ENCODE measurements at regions not wholly inside any gene's neighbourhood (a gene's known extent, or its start where the extent isn't known, plus 50 kb on each side); places are given as distances from the start of the nearest gene placed in this dataset.

DNA sequence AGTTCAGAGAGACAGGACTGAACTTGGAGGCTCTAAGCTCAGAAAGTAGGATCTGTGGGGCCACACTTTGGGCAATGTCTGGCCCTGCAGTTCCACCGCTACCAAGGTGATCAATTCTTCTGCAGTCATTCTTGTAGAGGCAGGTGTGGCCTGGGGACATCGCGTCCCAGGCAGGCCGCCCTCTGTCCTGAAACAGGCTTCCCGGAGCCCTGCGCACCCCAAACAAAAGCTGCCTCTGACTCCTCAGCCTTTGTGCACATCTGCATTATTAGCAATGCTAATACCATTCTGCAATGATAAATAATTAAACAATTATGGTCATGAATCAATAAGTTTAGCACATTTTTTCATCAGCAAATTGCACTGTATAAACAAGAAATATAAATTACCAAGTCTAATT is 160.2 kb downstream of the URI1 start:
- H3K27ac ChIP-seq (ENCODE audit: low read depth, low read length), result no peak overlapping the region
- H3K9me3 ChIP-seq (ENCODE audit: control insufficient read depth in 3 of 3, low read length in 3 of 3), result peaks cover 0 to 3% (median 0%) of the 10 kb centered on the region in 3 donors
- no peaks in the 10 kb centered on the region for H3K36me3 ChIP-seq (ENCODE audit: control insufficient read depth in 3 of 3, insufficient read depth in 3 of 3, low read length in 3 of 3)
- H3K9ac ChIP-seq (ENCODE audit: low read depth in 1 of 3, low read length in 3 of 3), result no peak overlapping the region
- peaks cover 0 to 6% (median 4%) of the 10 kb centered on the region in 3 donors for H3K27me3 ChIP-seq (ENCODE audit: control insufficient read depth in 3 of 3, insufficient read depth in 3 of 3, low read length in 3 of 3)
- no peak overlapping the region for H3K4me3 ChIP-seq (ENCODE audit: low read length in 3 of 3)
- no peaks in the 10 kb centered on the region for H3K4me1 ChIP-seq (ENCODE audit: control insufficient read depth in 3 of 3, insufficient read depth in 3 of 3, low read length in 3 of 3)

DNA sequence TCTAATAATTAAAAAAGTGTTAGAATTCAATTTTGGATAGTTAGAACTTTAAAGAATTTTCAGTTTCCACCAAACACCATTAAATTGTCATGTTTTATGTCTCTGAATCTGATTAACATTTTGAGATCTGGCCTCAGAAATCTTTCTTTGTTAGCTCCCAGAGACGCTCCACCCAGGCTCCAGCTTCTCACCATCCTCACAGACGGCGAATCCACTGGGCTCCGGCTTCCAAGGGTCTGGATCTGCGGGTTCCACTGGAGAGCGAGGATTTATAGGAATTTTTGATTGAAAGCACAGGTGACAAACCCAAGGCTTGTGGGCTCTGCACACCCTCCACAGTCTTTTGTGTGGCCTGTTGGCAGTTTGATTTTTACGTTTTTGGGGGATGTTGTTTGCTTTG is 160.6 kb downstream of the URI1 start:
- H3K4me1 ChIP-seq (ENCODE audit: control insufficient read depth in 3 of 3, insufficient read depth in 3 of 3, low read length in 3 of 3), result no peaks in the 10 kb centered on the region
- H3K27ac ChIP-seq (ENCODE audit: low read depth, low read length), result no peak overlapping the region
- peaks cover 0 to 7% (median 4%) of the 10 kb centered on the region in 3 donors for H3K27me3 ChIP-seq (ENCODE audit: control insufficient read depth in 3 of 3, insufficient read depth in 3 of 3, low read length in 3 of 3)
- H3K9ac ChIP-seq (ENCODE audit: low read depth in 1 of 3, low read length in 3 of 3), result no peak overlapping the region
- H3K36me3 ChIP-seq (ENCODE audit: control insufficient read depth in 3 of 3, insufficient read depth in 3 of 3, low read length in 3 of 3), result no peaks in the 10 kb centered on the region
- no peak overlapping the region for H3K4me3 ChIP-seq (ENCODE audit: low read length in 3 of 3)
- peaks cover 0 to 3% (median 0%) of the 10 kb centered on the region in 3 donors for H3K9me3 ChIP-seq (ENCODE audit: control insufficient read depth in 3 of 3, low read length in 3 of 3)

DNA sequence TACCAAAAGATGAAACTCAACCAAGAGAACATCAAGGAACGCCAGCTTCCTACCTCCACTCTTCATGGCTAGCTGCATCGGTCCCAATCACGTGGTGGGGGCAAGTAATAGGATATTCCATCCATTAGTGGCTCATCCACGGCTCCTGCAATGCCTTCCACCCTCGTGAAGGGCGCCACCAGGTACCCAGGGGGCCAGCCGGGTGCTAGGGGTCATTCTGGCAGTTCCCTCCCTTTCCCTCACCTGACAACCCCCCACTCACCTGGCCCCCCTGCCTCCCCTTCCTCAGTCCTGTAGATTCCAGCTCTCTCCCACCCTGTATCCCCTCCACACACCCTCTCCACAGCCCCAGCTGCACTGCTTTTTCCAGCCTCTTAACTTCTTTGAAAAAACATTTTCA is 161.9 kb downstream of the URI1 start:
- Histone ChIP-seq H3K27me3 (ENCODE audit: control insufficient read depth in 3 of 3, insufficient read depth in 3 of 3, low read length in 3 of 3) (peaks cover 0 to 7% (median 4%) of the 10 kb centered on the region in 3 donors), H3K27ac (ENCODE audit: low read depth, low read length) (no peak overlapping the region), H3K4me1 (ENCODE audit: control insufficient read depth in 3 of 3, insufficient read depth in 3 of 3, low read length in 3 of 3) (no peaks in the 10 kb centered on the region), H3K9me3 (ENCODE audit: control insufficient read depth in 3 of 3, low read length in 3 of 3) (peaks cover 0 to 3% (median 0%) of the 10 kb centered on the region in 3 donors), H3K9ac (ENCODE audit: low read depth in 1 of 3, low read length in 3 of 3) (no peak overlapping the region), H3K4me3 (ENCODE audit: low read length in 3 of 3) (no peak overlapping the region), H3K36me3 (ENCODE audit: control insufficient read depth in 3 of 3, insufficient read depth in 3 of 3, low read length in 3 of 3) (no peaks in the 10 kb centered on the region)

DNA sequence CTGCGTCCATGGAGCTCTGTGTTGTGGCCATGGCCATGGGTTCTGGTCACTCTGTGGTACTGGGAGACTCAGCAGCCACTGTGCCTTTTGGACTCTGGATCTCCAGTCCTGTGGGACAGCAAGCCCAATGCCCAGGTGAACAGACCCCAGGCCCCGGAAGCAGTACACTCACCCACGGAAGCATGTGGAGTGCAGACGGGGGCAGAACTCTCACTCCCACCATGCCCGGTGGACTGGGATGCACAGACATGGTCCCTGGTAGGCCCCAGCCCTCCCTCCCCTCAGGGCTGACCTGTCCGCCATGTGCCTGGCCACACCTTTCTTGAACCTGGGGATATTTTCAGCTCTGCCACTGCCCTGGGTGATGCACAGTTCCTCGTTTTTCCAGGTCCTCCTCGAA is 163.3 kb downstream of the URI1 start:
- H3K9ac ChIP-seq (ENCODE audit: low read depth in 1 of 3, low read length in 3 of 3), result no peak overlapping the region
- H3K36me3 ChIP-seq (ENCODE audit: control insufficient read depth in 3 of 3, insufficient read depth in 3 of 3, low read length in 3 of 3), result no peaks in the 10 kb centered on the region
- no peak overlapping the region for H3K4me3 ChIP-seq (ENCODE audit: low read length in 3 of 3)
- peaks cover 0 to 3% (median 0%) of the 10 kb centered on the region in 3 donors for H3K9me3 ChIP-seq (ENCODE audit: control insufficient read depth in 3 of 3, low read length in 3 of 3)
- no peak overlapping the region for H3K27ac ChIP-seq (ENCODE audit: low read depth, low read length)
- peaks cover 0 to 11% (median 4%) of the 10 kb centered on the region in 3 donors for H3K27me3 ChIP-seq (ENCODE audit: control insufficient read depth in 3 of 3, insufficient read depth in 3 of 3, low read length in 3 of 3)
- no peaks in the 10 kb centered on the region for H3K4me1 ChIP-seq (ENCODE audit: control insufficient read depth in 3 of 3, insufficient read depth in 3 of 3, low read length in 3 of 3)

DNA sequence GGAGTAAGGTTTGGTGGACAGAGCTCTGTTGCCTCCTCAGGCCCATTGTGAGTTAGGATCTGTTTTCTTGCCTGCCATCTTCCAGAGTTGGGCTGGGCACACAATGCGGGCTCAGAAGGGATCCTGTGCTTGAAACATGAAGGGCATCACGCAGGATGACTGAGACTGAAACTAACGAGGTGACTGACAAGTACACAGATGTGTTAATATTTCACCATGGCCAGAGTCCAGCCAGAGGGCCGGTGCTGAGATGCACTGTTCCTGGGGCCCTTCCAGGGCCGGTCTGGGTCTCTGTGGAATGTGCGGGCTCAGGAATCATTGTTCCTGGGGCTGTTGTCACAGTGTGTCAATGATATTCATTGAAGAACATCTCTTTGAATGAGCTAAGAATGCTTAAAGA is 163.7 kb downstream of the URI1 start:
- Histone ChIP-seq H3K27me3 (ENCODE audit: control insufficient read depth in 3 of 3, insufficient read depth in 3 of 3, low read length in 3 of 3) (peaks cover 0 to 11% (median 4%) of the 10 kb centered on the region in 3 donors), H3K4me1 (ENCODE audit: control insufficient read depth in 3 of 3, insufficient read depth in 3 of 3, low read length in 3 of 3) (no peaks in the 10 kb centered on the region), H3K4me3 (ENCODE audit: low read length in 3 of 3) (no peak overlapping the region), H3K9ac (ENCODE audit: low read depth in 1 of 3, low read length in 3 of 3) (no peak overlapping the region), H3K36me3 (ENCODE audit: control insufficient read depth in 3 of 3, insufficient read depth in 3 of 3, low read length in 3 of 3) (no peaks in the 10 kb centered on the region), H3K27ac (ENCODE audit: low read depth, low read length) (no peak overlapping the region), H3K9me3 (ENCODE audit: control insufficient read depth in 3 of 3, low read length in 3 of 3) (peaks cover 0 to 2% (median 0%) of the 10 kb centered on the region in 3 donors)

DNA sequence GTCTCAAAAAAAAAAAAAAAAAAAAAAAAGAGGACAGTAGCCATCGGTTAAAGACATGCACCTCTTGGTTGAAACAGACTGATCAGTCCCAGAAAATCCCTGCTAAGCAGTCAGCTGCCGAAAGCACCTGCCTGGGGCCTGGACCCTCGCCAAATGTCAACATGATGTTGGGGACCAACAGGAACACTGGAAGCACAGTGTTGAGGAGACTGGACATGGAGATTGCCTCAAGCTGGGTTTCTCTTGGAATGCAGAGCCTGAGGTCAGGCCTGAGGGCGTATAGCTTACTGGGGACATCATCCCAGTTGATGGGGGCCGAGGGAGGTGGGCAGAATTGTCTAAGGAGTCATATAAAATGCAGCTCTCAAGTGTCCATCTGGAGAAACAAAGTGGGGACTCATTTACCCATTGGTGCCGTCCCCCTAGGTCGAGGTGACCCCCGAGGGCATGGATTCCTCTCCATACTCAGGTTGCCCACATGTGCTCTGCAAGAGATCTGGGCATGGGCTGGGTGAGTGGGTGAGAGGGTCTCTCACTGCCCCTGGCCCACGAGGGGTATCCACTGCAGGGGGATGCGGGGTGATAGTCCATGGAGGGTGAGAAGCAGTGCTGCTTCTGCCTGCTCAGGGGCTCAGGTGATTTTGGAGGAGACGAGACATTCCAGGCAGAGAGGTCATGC is 164.5 kb downstream of the URI1 start:
- Histone ChIP-seq H3K4me3 (ENCODE audit: low read length in 3 of 3) (no peak overlapping the region), H3K4me1 (ENCODE audit: control insufficient read depth in 3 of 3, insufficient read depth in 3 of 3, low read length in 3 of 3) (no peaks in the 10 kb centered on the region), H3K27me3 (ENCODE audit: control insufficient read depth in 3 of 3, insufficient read depth in 3 of 3, low read length in 3 of 3) (peaks cover 0 to 13% (median 7%) of the 10 kb centered on the region in 3 donors), H3K9ac (ENCODE audit: low read depth in 1 of 3, low read length in 3 of 3) (no peak overlapping the region), H3K9me3 (ENCODE audit: control insufficient read depth in 3 of 3, low read length in 3 of 3) (no peaks in the 10 kb centered on the region), H3K27ac (ENCODE audit: low read depth, low read length) (no peak overlapping the region), H3K36me3 (ENCODE audit: control insufficient read depth in 3 of 3, insufficient read depth in 3 of 3, low read length in 3 of 3) (no peaks in the 10 kb centered on the region)

DNA sequence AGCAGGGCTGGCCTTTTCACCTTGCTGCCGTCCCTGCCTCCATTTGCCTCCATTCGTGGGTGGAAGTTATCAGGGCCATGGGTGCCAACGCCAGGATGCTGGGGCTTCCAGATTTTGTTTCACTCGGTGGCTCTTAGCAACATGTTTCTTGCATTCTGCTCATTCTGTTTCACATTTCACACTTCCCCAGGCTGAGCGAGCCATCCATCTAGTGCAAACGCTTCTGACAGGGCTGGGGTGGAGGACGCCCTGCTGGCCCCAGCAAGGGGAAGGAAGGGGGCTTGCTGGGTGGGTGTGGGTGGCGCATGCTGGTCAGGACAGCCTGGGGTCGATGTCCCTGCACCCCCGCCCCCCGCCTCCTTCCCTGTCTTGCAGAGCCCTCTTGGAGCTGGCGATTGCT is 165.2 kb downstream of the URI1 start:
- no peak overlapping the region for H3K9ac ChIP-seq (ENCODE audit: low read depth in 1 of 3, low read length in 3 of 3)
- peaks cover 0 to 16% (median 7%) of the 10 kb centered on the region in 3 donors for H3K27me3 ChIP-seq (ENCODE audit: control insufficient read depth in 3 of 3, insufficient read depth in 3 of 3, low read length in 3 of 3)
- no peaks in the 10 kb centered on the region for H3K9me3 ChIP-seq (ENCODE audit: control insufficient read depth in 3 of 3, low read length in 3 of 3)
- H3K4me1 ChIP-seq (ENCODE audit: control insufficient read depth in 3 of 3, insufficient read depth in 3 of 3, low read length in 3 of 3), result no peaks in the 10 kb centered on the region
- H3K4me3 ChIP-seq (ENCODE audit: low read length in 3 of 3), result no peak overlapping the region
- no peak overlapping the region for H3K27ac ChIP-seq (ENCODE audit: low read depth, low read length)
- H3K36me3 ChIP-seq (ENCODE audit: control insufficient read depth in 3 of 3, insufficient read depth in 3 of 3, low read length in 3 of 3), result no peaks in the 10 kb centered on the region

DNA sequence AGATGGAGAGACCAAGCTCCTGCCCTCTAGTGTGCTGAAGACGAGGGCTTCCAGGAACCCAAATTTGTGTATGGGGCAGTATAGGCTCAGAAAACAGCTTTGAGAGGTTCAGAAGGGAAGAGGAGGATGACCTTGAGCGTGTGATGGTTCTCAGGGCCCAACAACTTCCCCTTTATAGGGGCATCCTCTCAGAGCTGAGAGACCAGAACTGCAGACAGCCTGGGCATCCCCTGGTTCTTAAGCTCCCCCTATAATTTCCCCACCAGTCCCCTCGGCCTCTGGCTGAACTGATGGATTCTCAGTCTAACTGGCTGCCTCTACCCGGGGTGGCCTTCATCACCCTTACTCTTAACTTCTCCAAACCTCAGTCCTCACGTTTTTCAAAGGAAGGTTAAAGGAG is 167.5 kb downstream of the URI1 start:
- H3K27ac ChIP-seq (ENCODE audit: low read depth, low read length), result no peak overlapping the region
- H3K4me1 ChIP-seq (ENCODE audit: control insufficient read depth in 3 of 3, insufficient read depth in 3 of 3, low read length in 3 of 3), result no peaks in the 10 kb centered on the region
- H3K9ac ChIP-seq (ENCODE audit: low read depth in 1 of 3, low read length in 3 of 3), result no peak overlapping the region
- peaks cover 0 to 16% (median 7%) of the 10 kb centered on the region in 3 donors for H3K27me3 ChIP-seq (ENCODE audit: control insufficient read depth in 3 of 3, insufficient read depth in 3 of 3, low read length in 3 of 3)
- H3K9me3 ChIP-seq (ENCODE audit: control insufficient read depth in 3 of 3, low read length in 3 of 3), result no peaks in the 10 kb centered on the region
- H3K36me3 ChIP-seq (ENCODE audit: control insufficient read depth in 3 of 3, insufficient read depth in 3 of 3, low read length in 3 of 3), result no peaks in the 10 kb centered on the region
- no peak overlapping the region for H3K4me3 ChIP-seq (ENCODE audit: low read length in 3 of 3)

DNA sequence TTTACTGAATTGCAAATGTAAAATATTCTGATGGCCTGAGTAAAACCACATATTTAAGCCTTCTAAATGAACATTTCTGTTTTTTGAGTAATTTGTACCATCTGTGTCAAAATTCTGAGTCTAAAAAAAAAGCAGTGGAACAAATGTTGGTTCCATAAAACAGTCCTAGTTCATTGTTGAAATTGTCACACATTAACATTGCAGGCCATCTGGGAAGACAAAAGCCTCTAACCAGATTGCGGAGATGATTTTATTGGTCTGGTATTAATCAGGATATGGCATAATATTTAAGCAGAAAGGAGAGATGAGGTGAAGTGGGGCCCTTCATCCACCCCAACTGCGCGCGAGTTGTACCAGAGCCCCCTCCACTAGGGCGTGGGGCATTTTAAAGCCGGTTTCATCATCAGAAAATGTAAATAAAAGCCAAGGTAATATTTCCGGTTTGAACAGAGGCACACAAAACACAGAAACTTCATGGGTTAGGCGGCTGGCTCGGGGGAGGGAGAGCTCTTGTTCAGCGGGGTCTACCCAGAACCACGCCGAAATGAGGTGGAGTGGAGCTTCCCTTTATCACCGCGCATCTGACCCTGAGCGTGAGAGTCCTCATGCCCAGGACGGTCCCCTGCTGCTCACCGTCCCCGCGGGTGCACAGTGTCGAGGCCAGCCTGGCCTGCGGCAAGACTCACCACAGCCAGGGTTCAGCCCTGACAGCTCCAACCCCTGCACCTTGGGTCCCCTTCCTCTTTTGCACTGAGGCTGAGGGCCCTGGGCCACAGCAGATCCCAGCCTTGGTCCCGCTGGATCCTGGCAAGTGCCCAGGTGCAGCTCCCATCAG is 169.2 kb downstream of the URI1 start:
- Histone ChIP-seq H3K4me3 (ENCODE audit: low read length in 3 of 3) (no peak overlapping the region), H3K9me3 (ENCODE audit: control insufficient read depth in 3 of 3, low read length in 3 of 3) (no peaks in the 10 kb centered on the region), H3K27me3 (ENCODE audit: control insufficient read depth in 3 of 3, insufficient read depth in 3 of 3, low read length in 3 of 3) (peaks cover 6 to 16% (median 10%) of the 10 kb centered on the region in 3 donors)

DNA sequence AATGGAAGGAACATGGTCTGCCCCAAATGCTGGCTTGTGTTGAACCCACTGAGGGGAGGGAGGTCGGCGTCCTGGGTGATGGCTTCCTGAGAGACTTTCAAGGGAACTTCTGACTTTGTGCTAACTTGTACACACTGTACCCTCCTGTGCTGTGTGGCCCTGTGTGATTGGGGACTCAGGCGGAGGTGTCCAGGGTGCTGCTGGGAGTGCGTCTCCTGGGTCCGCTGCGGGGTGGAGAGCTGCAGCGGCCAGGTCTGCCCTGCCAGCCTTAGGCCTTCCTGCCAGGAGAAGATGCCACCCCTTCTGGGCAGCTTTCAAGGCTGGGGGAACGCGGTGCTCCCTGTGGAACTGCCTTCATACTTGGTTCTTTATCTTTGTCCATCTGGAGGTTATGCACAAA is 170.1 kb downstream of the URI1 start:
- no peaks in the 10 kb centered on the region for H3K4me1 ChIP-seq (ENCODE audit: control insufficient read depth in 3 of 3, insufficient read depth in 3 of 3, low read length in 3 of 3)
- H3K9me3 ChIP-seq (ENCODE audit: control insufficient read depth in 3 of 3, low read length in 3 of 3), result no peaks in the 10 kb centered on the region
- peaks cover 10% of the 10 kb centered on the region in 3 donors for H3K27me3 ChIP-seq (ENCODE audit: control insufficient read depth in 3 of 3, insufficient read depth in 3 of 3, low read length in 3 of 3)
- no peak overlapping the region for H3K4me3 ChIP-seq (ENCODE audit: low read length in 3 of 3)
- H3K27ac ChIP-seq (ENCODE audit: low read depth, low read length), result no peak overlapping the region
- no peaks in the 10 kb centered on the region for H3K36me3 ChIP-seq (ENCODE audit: control insufficient read depth in 3 of 3, insufficient read depth in 3 of 3, low read length in 3 of 3)
- H3K9ac ChIP-seq (ENCODE audit: low read depth in 1 of 3, low read length in 3 of 3), result no peak overlapping the region

More for the DNA sequence above, 169.2 kb downstream of the URI1 start:
- Histone ChIP-seq H3K9ac (ENCODE audit: low read depth in 1 of 3, low read length in 3 of 3) (no peak overlapping the region), H3K4me1 (ENCODE audit: control insufficient read depth in 3 of 3, insufficient read depth in 3 of 3, low read length in 3 of 3) (no peaks in the 10 kb centered on the region), H3K36me3 (ENCODE audit: control insufficient read depth in 3 of 3, insufficient read depth in 3 of 3, low read length in 3 of 3) (no peaks in the 10 kb centered on the region), H3K27ac (ENCODE audit: low read depth, low read length) (no peak overlapping the region)

All from skeletal muscle tissue (tissue), 3 donors.